GM04504 (cell line): ENCODE measurements at regions not wholly inside any gene's neighbourhood (a gene's known extent, or its start where the extent isn't known, plus 50 kb on each side); places are given as distances from the start of the nearest gene placed in this dataset.

Experiments
- DNase-seq: peaks from one replicate; pipeline ENCODE4 v3.0.0-alpha.2; 2012; ENCODE audit warnings: low read depth

GRCh38 chr4:24057915-24058559, 168.2 kb upstream of the PPARGC1A start:
- DNase-seq = no peak

DNA sequence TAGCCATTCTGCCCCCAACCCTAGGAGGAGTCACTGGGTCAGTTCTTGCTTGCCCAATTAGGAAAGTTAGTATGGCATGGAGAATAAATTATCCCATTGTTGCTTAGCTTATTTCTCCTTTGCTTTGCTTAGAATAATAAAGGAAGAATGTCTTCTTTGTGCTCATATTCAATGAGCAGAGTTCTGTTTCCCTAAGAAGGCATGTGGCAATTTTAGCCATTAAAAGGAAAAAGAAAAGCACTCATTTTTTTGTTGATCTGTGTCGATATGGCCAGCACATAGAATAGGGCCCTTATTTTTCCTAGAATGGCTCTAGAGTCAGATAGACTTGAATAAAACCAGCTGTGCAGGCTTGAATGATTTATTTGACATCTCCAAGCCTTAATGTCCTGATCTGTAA, 166.4 kb upstream of the PPARGC1A start:
- DNase-seq = no peak

DNA sequence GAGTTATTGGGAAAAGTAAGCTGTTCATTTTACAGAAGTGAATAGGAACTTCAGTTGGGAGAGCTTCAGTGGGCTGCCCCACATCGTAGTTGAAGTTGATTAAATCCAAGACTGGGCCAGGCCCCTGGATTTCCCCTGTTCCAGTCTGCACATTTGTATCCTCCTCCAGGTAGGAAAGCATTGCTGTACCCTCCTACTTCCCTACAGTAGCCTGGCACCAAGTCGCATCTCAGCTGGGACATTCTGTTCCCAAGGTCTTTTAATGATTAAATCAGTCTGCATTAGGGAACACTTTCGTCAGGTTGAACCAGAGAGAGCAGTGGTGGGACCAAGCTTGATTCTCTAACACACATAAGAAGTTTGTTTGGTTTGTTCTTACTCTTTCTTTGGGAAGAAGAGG, 165.8 kb upstream of the PPARGC1A start:
- no peak for DNase-seq

DNA sequence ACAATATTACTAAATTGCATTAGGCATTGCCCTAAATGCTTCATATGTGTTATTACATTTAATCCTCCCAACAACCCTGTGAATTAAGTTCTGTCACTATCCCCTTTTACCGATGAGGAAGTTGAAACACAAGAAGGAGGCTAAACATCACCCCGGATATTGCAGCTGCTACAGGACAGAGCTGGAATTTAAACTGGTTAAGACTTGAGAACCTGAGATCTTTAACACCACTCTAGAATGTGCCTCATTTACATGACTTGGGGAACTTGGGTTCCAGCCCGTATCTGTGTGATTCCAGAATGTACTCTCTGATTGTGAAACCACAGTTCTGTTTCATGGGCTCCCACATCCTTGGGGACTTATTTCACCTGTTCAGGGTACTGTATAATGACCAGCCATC, 165.1 kb upstream of the PPARGC1A start:
- no peak for DNase-seq

DNA sequence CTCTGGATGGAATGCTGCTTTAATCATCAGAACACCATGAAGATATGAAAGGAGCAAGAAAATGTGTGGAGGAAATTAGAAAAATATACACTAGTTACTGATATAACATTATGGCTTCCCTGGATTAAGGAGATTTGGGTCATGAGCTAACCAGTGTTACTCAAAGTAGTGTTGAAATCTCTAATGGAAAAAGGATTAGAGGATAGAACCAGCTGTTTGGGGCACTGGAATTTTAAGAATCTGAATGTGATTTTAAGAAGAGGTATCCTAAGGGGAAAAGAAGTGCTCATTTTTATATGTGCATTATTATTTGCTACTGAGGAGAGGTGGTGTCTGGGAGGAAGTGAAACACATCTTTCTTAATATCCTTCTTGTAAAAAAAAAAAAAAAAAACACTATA, 164.1 kb upstream of the PPARGC1A start:
- no peak for DNase-seq

DNA sequence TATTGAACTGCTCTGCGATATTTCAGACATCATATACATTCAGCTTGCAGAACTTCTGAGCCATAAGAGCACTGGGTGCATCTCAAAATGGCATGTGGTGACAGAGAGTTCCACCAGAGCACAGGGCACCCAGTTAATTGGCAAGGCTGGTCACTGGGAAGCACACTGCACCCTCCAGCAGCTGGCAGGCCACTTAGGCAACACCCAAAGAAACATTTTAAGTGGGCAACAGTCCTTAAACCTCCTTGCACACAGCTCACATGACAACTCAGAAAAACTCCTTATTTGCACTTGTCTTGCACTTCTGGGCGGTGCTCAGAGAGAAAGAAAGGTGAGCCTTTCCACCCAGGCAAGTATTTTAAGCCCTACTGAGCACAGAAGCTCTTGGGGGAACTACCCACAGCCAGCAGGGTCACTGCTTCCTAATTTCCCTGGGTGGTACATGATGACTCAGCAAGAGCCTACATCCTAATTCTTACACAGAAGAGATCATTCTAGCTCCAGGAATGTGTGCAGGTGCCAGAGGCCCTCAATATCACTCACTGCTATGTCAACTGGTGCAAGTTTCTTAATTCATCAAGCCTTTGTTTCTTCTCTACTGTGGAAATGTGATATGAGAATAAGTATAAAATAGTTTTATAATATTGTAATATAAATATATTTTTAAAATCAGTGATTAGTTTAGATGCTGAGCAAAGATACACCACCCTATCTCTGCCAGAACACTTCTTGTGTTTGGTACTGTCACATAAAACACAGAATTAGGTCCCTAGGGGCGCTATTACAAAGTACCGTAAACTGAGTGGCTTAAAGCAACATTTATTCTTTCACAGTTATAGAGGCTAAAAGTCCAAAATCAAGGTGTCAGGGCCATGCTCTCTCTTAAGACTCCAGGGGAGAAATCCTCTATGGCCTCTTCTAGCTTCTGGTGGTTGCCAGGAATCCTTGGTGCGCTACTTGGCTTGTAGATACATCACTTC, 155.1 kb upstream of the PPARGC1A start:
- DNase-seq = no peak

GRCh38 chr4:24042094-24042493, 152.2 kb upstream of the PPARGC1A start:
- DNase-seq = peak; percentile 67

GRCh38 chr4:24040811-24041210, 151.0 kb upstream of the PPARGC1A start:
- no peak for DNase-seq

DNA sequence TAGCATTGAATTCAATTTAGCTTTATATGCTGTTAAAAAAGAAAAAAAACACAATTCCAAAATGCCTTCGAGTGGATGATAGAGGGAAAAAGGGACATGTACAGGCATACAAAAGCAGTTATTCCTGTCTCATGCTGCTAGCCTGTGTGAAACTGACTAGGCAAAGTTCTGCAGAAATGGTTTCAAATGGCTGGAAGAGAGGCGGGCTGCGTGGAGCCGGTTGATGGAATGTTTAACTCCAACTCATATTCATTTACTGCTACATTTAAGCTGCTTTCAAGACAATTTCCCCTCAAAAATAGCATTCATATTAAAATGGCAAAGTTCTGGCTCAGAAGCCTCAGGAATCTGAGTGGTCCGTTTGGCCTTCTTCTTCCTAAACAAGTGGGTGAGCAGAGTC, 143.8 kb upstream of the PPARGC1A start:
- no peak for DNase-seq

DNA sequence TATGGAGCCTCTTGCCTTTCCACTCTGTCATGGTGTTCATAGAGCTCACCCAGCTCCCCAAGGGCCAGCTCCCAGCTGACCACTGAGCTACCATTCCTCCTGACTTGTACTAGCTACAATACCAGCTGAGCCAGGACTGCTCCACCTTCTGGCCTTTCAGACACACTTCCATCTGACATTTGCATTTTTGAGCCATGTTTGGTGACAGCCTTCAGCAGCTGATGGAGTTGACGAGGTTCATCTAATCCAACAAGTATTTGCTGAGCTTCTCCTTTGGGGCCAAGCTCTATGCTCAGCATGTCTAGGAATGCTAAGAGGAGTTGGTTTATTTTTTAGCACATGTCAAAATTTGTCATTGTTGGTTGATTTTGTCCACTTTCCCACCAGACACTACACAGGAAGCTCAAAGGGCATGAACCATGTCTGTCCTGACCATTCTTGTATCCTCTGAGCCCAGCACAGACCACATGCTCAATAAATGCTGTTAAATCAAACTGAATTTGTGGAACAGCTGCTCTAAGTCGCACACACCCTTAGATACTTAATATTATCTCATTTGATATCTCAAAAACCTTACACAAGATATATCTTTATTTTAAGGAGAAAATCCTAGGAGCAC, 142.6 kb upstream of the PPARGC1A start:
- peak; percentile 6 for DNase-seq

- no peak for DNase-seq
Observed at GRCh38 chr4:24026596-24026995, 136.7 kb upstream of the PPARGC1A start.

GRCh38 chr4:24024605-24025004, 134.8 kb upstream of the PPARGC1A start:
- no peak for DNase-seq

DNA sequence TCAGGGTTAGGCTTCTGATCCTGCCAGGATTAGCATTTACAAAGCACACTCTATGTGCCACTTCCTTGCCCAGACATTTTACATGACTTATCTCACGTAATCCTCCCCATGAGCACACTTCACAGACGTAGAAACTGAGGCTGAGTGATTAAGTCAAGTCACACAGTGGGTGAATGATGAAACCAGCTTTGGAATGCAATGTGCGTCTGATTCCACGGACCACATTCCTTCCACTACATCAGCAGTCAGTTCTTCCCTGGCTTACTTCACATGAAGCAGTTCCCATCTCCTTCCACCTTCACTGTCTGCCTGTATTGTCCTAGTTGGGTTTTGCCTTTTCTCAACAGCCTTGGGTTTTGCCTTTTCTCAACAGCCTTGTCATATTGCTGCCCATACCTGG, 134.3 kb upstream of the PPARGC1A start:
- no peak for DNase-seq

DNA sequence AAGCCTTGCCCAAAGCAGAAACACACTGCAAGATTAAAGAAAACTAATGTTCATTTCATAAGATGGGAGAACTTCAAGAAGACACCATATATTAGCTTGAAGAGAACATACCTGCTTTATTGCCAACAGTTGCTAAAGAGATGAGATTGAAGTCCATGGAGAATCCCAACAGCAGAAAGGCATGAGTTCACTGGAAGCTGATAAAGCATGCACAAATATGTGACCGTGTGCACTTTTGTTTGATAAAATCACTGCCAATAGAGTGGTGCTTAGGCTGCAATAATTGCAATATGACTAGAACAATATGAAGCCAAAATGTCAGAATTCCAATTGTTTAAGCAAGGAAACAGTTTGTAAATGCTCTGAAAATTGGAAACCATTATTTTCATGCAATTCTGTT, 125.9 kb upstream of the PPARGC1A start:
- DNase-seq = no peak

- DNase-seq = no peak
Observed at GRCh38 chr4:24013668-24014422, 124.0 kb upstream of the PPARGC1A start.

- no peak for DNase-seq
Observed at GRCh38 chr4:24010994-24011393, 121.1 kb upstream of the PPARGC1A start.

DNA sequence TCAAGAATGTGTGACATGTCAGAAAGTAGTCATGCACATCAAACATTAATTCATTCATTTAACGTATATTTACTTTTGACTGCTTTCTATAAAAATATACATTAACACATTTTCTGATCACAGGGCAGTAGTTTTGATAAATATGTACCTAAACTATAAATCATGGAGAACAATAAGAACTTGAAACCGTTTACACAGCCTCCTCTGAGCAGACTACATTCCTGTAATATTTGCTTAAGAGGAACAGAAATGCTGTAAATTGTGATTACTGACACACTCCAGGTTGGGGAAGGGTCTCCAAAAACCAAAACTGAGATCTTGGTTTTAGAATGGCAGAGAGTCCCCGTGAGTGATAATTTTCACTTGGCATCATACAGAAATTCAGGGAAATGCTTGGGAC, 120.7 kb upstream of the PPARGC1A start:
- DNase-seq = no peak

GRCh38 chr4:24007860-24008261, 118.0 kb upstream of the PPARGC1A start:
- no peak for DNase-seq

DNA sequence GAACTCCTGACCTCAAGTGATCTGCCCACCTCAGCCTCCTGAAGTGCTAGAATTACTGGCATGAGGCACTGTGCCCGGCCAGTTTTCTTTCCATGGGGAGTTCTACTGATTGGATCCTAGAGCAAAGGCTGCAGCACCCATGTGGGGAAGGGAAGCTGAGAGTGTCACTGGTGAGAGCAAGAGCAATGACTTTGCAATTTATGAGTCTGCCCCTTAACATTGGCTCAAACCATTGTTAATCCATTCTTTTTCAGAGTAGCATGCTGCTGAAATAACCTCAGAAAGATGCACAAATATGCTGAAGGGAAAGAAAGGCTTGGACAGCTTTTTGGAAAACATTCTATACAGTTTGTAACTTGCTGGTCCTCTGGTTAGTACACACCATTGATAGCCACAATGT, 116.4 kb upstream of the PPARGC1A start:
- DNase-seq = no peak

DNA sequence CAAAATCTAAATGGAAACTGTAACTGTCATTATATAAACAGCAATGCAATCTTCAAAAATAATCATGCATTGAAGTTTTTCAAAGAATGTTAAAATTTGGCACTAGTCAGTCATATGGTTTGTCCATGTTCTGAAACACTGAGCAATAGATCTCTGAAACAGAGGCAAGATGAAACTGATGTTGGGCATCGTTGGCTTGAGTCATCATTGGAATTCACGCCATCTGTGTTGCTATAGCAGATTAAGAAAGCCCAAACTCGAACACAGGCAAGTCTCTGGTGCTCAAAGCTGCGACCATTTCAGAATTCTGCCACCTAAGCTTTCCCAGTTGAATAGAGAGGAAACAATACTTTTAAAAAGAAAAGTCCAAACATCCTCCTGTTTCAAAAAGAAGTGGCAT, 114.1 kb upstream of the PPARGC1A start:
- no peak for DNase-seq

GRCh38 chr4:24003496-24003895, 113.6 kb upstream of the PPARGC1A start:
- DNase-seq = no peak

DNA sequence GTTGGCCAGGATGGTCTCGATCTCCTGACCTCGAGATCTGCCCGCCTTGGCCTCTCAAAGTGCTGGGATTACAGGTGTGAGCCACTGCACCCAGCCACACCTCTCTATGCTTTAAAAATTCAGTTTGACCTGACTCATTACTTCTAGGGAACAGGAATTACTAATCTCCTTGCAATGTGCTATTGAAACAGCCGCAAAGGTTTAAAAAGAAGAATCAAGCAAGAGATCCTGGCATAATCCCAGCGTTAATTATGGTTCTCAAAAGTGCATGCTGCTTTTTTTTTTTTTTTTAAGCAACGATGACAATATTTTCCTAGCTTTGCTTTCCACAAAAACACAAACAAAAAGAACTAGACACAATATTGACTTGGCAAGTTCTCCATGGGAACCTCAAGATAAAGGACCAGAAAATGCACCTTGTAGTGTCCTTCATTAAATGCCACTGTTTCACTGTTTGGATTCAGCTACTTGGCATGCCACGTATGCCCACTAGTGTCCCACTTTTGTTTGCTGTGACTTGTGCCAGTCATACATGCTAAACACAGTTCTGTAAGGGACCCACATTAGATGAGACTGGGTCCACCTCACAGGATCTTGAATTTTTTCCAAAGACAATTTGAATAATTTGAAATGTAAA, 112.6 kb upstream of the PPARGC1A start:
- DNase-seq = no peak
